ENCODE measurements at regions not wholly inside any gene's neighbourhood (a gene's known extent, or its start where the extent isn't known, plus 50 kb on each side); places are given as distances from the start of the nearest gene placed in this dataset.

GRCh38 chr2:37556256-37556655 is 115.2 kb downstream of the CDC42EP3 start:
- Histone ChIP-seq H3K4me3 (ENCODE audit: insufficient read depth, low read length) (no peak overlapping the region), H3K36me3 (ENCODE audit: insufficient read depth, low read length) (no peaks in the 10 kb centered on the region), H3K27ac (ENCODE audit: low read depth, low read length) (no peak overlapping the region), H3K9me3 (ENCODE audit: low read depth, low read length) (no peaks in the 10 kb centered on the region), H3K4me2 (ENCODE audit: insufficient read depth, low read length) (no peak overlapping the region), H4K20me1 (ENCODE audit: insufficient read depth, low read length) (no peaks in the 10 kb centered on the region), H3K79me2 (ENCODE audit: insufficient read depth, low read length) (no peaks in the 10 kb centered on the region), H3K27me3 (ENCODE audit: insufficient read depth, low read length) (no peaks in the 10 kb centered on the region), H3K4me1 (ENCODE audit: insufficient read depth, low read length) (peaks cover 6% of the 10 kb centered on the region), H2AFZ (ENCODE audit: low read length) (no peak overlapping the region)
- no peak for DNase-seq (ENCODE audit: insufficient read length, low spot score, missing footprints)
- TF ChIP-seq CTCF (IDR thresholded peaks at IDR 0.05; ENCODE audit: extremely low read depth, low read depth, low read length), result no peak

- H3K4me1 ChIP-seq (ENCODE audit: insufficient read depth, low read length), result peaks cover 29% of the 10 kb centered on the region
- no peak for DNase-seq (ENCODE audit: insufficient read length, low spot score, missing footprints)
- no peak overlapping the region for H3K27ac ChIP-seq (ENCODE audit: low read depth, low read length)
- no peaks in the 10 kb centered on the region for H3K27me3 ChIP-seq (ENCODE audit: insufficient read depth, low read length)
- no peak overlapping the region for H3K4me3 ChIP-seq (ENCODE audit: insufficient read depth, low read length)
- H3K4me2 ChIP-seq (ENCODE audit: insufficient read depth, low read length), result no peak overlapping the region
- H3K9me3 ChIP-seq (ENCODE audit: low read depth, low read length), result no peaks in the 10 kb centered on the region
- TF ChIP-seq CTCF (IDR thresholded peaks at IDR 0.05; ENCODE audit: extremely low read depth, low read depth, low read length), result no peak
- no peaks in the 10 kb centered on the region for H4K20me1 ChIP-seq (ENCODE audit: insufficient read depth, low read length)
- H3K36me3 ChIP-seq (ENCODE audit: insufficient read depth, low read length), result no peaks in the 10 kb centered on the region
- H2AFZ ChIP-seq (ENCODE audit: low read length), result peak overlapping the region; percentile 73
- H3K79me2 ChIP-seq (ENCODE audit: insufficient read depth, low read length), result no peaks in the 10 kb centered on the region
These were observed 112.8 kb downstream of the CDC42EP3 start for GRCh38 chr2:37558623-37559022.

- H3K4me2 ChIP-seq (ENCODE audit: insufficient read depth, low read length), result no peak overlapping the region
- H3K9me3 ChIP-seq (ENCODE audit: low read depth, low read length), result no peaks in the 10 kb centered on the region
- no peak overlapping the region for H3K4me3 ChIP-seq (ENCODE audit: insufficient read depth, low read length)
- H3K4me1 ChIP-seq (ENCODE audit: insufficient read depth, low read length), result peaks cover 36% of the 10 kb centered on the region
- peak overlapping the region; percentile 52 for H2AFZ ChIP-seq (ENCODE audit: low read length)
- TF ChIP-seq CTCF (IDR thresholded peaks at IDR 0.05; ENCODE audit: extremely low read depth, low read depth, low read length), result no peak
- H3K36me3 ChIP-seq (ENCODE audit: insufficient read depth, low read length), result no peaks in the 10 kb centered on the region
- H3K27ac ChIP-seq (ENCODE audit: low read depth, low read length), result no peak overlapping the region
- H3K27me3 ChIP-seq (ENCODE audit: insufficient read depth, low read length), result no peaks in the 10 kb centered on the region
- no peaks in the 10 kb centered on the region for H3K79me2 ChIP-seq (ENCODE audit: insufficient read depth, low read length)
- no peaks in the 10 kb centered on the region for H4K20me1 ChIP-seq (ENCODE audit: insufficient read depth, low read length)
- DNase-seq (ENCODE audit: insufficient read length, low spot score, missing footprints), result no peak
These were observed 111.1 kb downstream of the CDC42EP3 start for GRCh38 chr2:37560241-37560848.

GRCh38 chr2:37560863-37561614 is 110.4 kb downstream of the CDC42EP3 start:
- Histone ChIP-seq H3K27me3 (ENCODE audit: insufficient read depth, low read length) (no peaks in the 10 kb centered on the region), H3K9me3 (ENCODE audit: low read depth, low read length) (no peaks in the 10 kb centered on the region), H4K20me1 (ENCODE audit: insufficient read depth, low read length) (no peaks in the 10 kb centered on the region), H3K4me2 (ENCODE audit: insufficient read depth, low read length) (no peak overlapping the region), H3K4me3 (ENCODE audit: insufficient read depth, low read length) (no peak overlapping the region), H3K36me3 (ENCODE audit: insufficient read depth, low read length) (no peaks in the 10 kb centered on the region), H2AFZ (ENCODE audit: low read length) (no peak overlapping the region), H3K27ac (ENCODE audit: low read depth, low read length) (peak overlapping the region; percentile 76), H3K4me1 (ENCODE audit: insufficient read depth, low read length) (peaks cover 36% of the 10 kb centered on the region), H3K79me2 (ENCODE audit: insufficient read depth, low read length) (no peaks in the 10 kb centered on the region)
- TF ChIP-seq CTCF (IDR thresholded peaks at IDR 0.05; ENCODE audit: extremely low read depth, low read depth, low read length), result no peak
- no peak for DNase-seq (ENCODE audit: insufficient read length, low spot score, missing footprints)

All from osteoblast (primary cell).